A673 (cell line): ENCODE measurements at regions not wholly inside any gene's neighbourhood (a gene's known extent, or its start where the extent isn't known, plus 50 kb on each side); places are given as distances from the start of the nearest gene placed in this dataset.

Source experiments
- BruUV-seq: library from RNA; stranded (reverse); fragments of 400-500 nt; replicated peaks from 2 replicates; lab custom pipeline; 2021; lab: Mats Ljungman, UMichigan
- CTCF ChIA-PET: fragments of 300-600 bp; sonication (Branson Sonifier 250); formaldehyde crosslinking; loops from one replicate; lab custom pipeline; 2022; ENCODE audit warnings: antibody characterized with exemption; lab: Charles Lee
- POLR2A ChIA-PET: fragments of 300-600 bp; sonication (Branson Sonifier 250); formaldehyde crosslinking; loops from one replicate; lab custom pipeline; 2022; ENCODE audit warnings: antibody characterized with exemption; ENCODE audit not compliant: low non-redundant PET; lab: Charles Lee
- DNase-seq: peaks from one replicate; pipeline ENCODE4 v3.0.0-alpha.2; 2015; ENCODE audit warnings: low spot score
- H3K27ac ChIP-seq: fragments of 200-600 bp; sonication (generic); 2 replicates; pipeline ENCODE4 v1.5.1; 2016; ENCODE audit warnings: mixed run types, low read depth, mild to moderate bottlenecking, mixed read lengths, antibody characterized with exemption, low read length; ENCODE audit not compliant: poor library complexity, severe bottlenecking
- H3K27me3 ChIP-seq: fragments of 200-600 bp; sonication (generic); replicated peaks from 2 replicates; pipeline ENCODE4 v1.6.1; 2017; ENCODE audit warnings: mixed run types, low read depth, mild to moderate bottlenecking, mixed read lengths, antibody characterized with exemption, low read length; ENCODE audit not compliant: insufficient read depth, poor library complexity
- H3K36me3 ChIP-seq: fragments of 200-600 bp; sonication (generic); 2 replicates; pipeline ENCODE4 v1.6.1; 2016; ENCODE audit warnings: mixed run types, mild to moderate bottlenecking, mixed read lengths, antibody characterized with exemption, low read length; ENCODE audit not compliant: insufficient read depth, poor library complexity, severe bottlenecking
- H3K4me1 ChIP-seq: fragments of 200-600 bp; sonication (generic); 2 replicates; pipeline ENCODE4 v1.6.1; 2017; ENCODE audit warnings: mixed run types, mild to moderate bottlenecking, mixed read lengths, antibody characterized with exemption, low read length; ENCODE audit not compliant: insufficient read depth, poor library complexity, severe bottlenecking
- H3K4me3 ChIP-seq: fragments of 200-600 bp; sonication (generic); 2 replicates; pipeline ENCODE4 v1.5.1; 2016; ENCODE audit warnings: low read depth, mixed run types, mild to moderate bottlenecking, mixed read lengths, low read length; ENCODE audit not compliant: poor library complexity, severe bottlenecking
- H3K9me3 ChIP-seq: fragments of 200-600 bp; sonication (generic); 2 replicates; pipeline ENCODE4 v1.6.1; 2016; ENCODE audit warnings: mixed run types, low read depth, mild to moderate bottlenecking, mixed read lengths, antibody characterized with exemption, low read length; ENCODE audit not compliant: poor library complexity, severe bottlenecking
- EZH2 ChIP-seq: fragments of 200-600 bp; sonication (generic); IDR thresholded peaks from 2 replicates; pipeline ENCODE4 v1.6.1; 2017; ENCODE audit warnings: borderline replicate concordance, low read depth, mild to moderate bottlenecking, mixed read lengths, antibody characterized with exemption, low read length; ENCODE audit not compliant: poor library complexity, severe bottlenecking
- intact Hi-C: fragments of 100-400 bp; cut with micrococcal nuclease; formaldehyde crosslinking; loops from one replicate; pipeline ENCODE4 v1.10.0; 2022; ENCODE audit not compliant: unreplicated experiment
- TF ChIP-seq, protein P1 (sequence below): fragments of 300-800, 200-600 bp; sonication (generic); conservative IDR thresholded peaks from 2 replicates; pipeline ENCODE4 v1.5.1; 2017; ENCODE audit warnings: low read depth, mild to moderate bottlenecking, antibody characterized with exemption, low read length, moderate library complexity, mixed read lengths

- TF ChIP-seq, protein P1, sequence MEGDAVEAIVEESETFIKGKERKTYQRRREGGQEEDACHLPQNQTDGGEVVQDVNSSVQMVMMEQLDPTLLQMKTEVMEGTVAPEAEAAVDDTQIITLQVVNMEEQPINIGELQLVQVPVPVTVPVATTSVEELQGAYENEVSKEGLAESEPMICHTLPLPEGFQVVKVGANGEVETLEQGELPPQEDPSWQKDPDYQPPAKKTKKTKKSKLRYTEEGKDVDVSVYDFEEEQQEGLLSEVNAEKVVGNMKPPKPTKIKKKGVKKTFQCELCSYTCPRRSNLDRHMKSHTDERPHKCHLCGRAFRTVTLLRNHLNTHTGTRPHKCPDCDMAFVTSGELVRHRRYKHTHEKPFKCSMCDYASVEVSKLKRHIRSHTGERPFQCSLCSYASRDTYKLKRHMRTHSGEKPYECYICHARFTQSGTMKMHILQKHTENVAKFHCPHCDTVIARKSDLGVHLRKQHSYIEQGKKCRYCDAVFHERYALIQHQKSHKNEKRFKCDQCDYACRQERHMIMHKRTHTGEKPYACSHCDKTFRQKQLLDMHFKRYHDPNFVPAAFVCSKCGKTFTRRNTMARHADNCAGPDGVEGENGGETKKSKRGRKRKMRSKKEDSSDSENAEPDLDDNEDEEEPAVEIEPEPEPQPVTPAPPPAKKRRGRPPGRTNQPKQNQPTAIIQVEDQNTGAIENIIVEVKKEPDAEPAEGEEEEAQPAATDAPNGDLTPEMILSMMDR = no peak
- no peak for TF ChIP-seq EZH2
- no peaks in the 10 kb centered on the region for H3K27me3 ChIP-seq
- H3K36me3 ChIP-seq = no peaks in the 10 kb centered on the region
- BruUV-seq = no TSS peak
- intact Hi-C loops = no loop called here
- no peak overlapping the region for H3K27ac ChIP-seq
- H3K4me3 ChIP-seq = no peak overlapping the region
- H3K9me3 ChIP-seq = no peaks in the 10 kb centered on the region
- DNase-seq = no peak
- H3K4me1 ChIP-seq = no peaks in the 10 kb centered on the region
- ChIA-PET CTCF (no interaction called here), POLR2A (no interaction called here)
These were observed 108.3 kb upstream of the MSX2 start for GRCh38 chr5:174616036-174616435.

GRCh38 chr5:174617285-174617684 is 107.1 kb upstream of the MSX2 start:
- no peaks in the 10 kb centered on the region for H3K36me3 ChIP-seq
- ChIA-PET CTCF (no interaction called here), POLR2A (no interaction called here)
- no peaks in the 10 kb centered on the region for H3K27me3 ChIP-seq
- TF ChIP-seq, protein P1 = no peak
- no peak for TF ChIP-seq EZH2
- H3K9me3 ChIP-seq = no peaks in the 10 kb centered on the region
- no TSS peak for BruUV-seq
- intact Hi-C loops = no loop called here
- H3K27ac ChIP-seq = no peak overlapping the region
- no peak for DNase-seq
- H3K4me1 ChIP-seq = no peaks in the 10 kb centered on the region
- H3K4me3 ChIP-seq = no peak overlapping the region

DNA sequence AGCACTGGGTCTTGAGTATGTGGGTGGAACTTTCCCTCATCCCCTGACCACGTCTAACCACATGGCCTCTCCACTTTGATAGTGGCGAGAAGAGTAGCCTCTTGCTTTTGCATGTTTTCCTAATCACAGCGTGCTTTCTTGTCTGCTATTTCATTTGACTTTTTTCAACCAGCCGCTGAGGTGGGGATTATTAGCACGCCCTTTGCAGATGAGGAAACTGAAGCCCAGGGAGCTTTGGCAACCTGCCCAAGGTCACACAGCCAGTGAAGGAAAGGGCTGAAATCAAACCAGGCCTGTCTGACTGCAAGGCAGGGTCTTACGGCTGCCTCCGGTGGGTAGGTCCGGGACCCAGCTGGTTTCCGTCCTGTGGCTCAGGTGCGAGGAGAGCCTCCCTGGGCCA is 106.5 kb upstream of the MSX2 start:
- DNase-seq = no peak
- no TSS peak for BruUV-seq

More for the DNA sequence above, 106.5 kb upstream of the MSX2 start:
- Histone ChIP-seq H3K9me3 (no peaks in the 10 kb centered on the region), H3K4me1 (no peaks in the 10 kb centered on the region), H3K27me3 (no peaks in the 10 kb centered on the region), H3K4me3 (no peak overlapping the region), H3K27ac (no peak overlapping the region), H3K36me3 (no peaks in the 10 kb centered on the region)
- ChIA-PET CTCF (no interaction called here), POLR2A (no interaction called here)
- intact Hi-C loops = no loop called here
- TF ChIP-seq, protein P1 = no peak
- TF ChIP-seq EZH2 = no peak
